ENCODE measurements at regions not wholly inside any gene's neighbourhood (a gene's known extent, or its start where the extent isn't known, plus 50 kb on each side); places are given as distances from the start of the nearest gene placed in this dataset.

DNA sequence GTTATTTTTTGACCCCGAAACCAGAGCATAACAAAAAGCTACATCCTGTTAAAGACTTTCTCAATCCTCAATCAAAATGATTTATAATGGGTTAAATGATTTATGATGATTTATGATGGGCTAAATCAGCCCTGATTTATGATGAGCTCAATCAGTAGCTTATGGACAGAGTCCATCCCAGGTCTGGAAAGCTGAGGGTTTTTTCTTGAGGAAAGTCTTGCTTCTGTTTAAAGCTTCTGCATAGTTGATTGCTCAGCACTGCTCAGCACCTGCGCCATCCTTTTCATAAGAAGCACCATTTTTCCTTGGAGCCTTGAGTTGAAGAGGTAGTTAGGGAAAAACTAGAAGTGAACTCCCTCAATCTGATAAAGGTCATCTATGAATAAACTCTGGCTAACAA, 356.8 kb downstream of the CYRIA start:
- dilution Hi-C loops (cut with HindIII; ENCODE audit: low sequenced_read_pairs, unreplicated experiment) (no loop called here), in situ Hi-C loops (cut with MboI; ENCODE audit: low sequenced_read_pairs) (no loop called here), intact Hi-C loops (cut with micrococcal nuclease) (no loop called here)
- Histone ChIP-seq H3K36me3 (ENCODE audit: control insufficient read depth, insufficient read depth, low read length) (no peaks in the 10 kb centered on the region), H3K79me1 (ENCODE audit: low read depth in 1 of 2, low read length in 2 of 2) (no peaks in the 10 kb centered on the region), H2BK20ac (ENCODE audit: low read depth, low read length) (no peak overlapping the region), H4K5ac (ENCODE audit: low read depth, low read length) (no peak overlapping the region), H2AFZ (replicated peaks; ENCODE audit: low read length, poor library complexity) (no peak overlapping the region), H3K4me2 (ENCODE audit: low read depth, low read length) (no peak overlapping the region), H3K4ac (ENCODE audit: low read depth, low read length) (no peak overlapping the region), H3K23ac (ENCODE audit: low read depth, low read length) (no peak overlapping the region), H3K9me3 (ENCODE audit: control insufficient read depth, insufficient read depth, low read length) (peaks cover 12% of the 10 kb centered on the region), H3K14ac (replicated peaks; ENCODE audit: low read depth, low read length) (no peak overlapping the region), H2BK120ac (ENCODE audit: low read depth, low read length) (no peak overlapping the region), H2BK5ac (ENCODE audit: low read depth, low read length, poor library complexity, severe bottlenecking) (no peak overlapping the region), H2AK5ac (ENCODE audit: low read depth, low read length) (no peak overlapping the region), H3K27ac (ENCODE audit: insufficient read depth, low read length) (no peak overlapping the region), H2BK15ac (ENCODE audit: low read depth, low read length) (no peak overlapping the region), H3K9ac (ENCODE audit: low read depth, low read length) (no peak overlapping the region), H3K4me3 (ENCODE audit: insufficient read depth, low read depth, low read length) (no peak overlapping the region), H4K20me1 (ENCODE audit: insufficient read depth, low read length) (no peaks in the 10 kb centered on the region), H2AK9ac (replicated peaks; ENCODE audit: low read depth, low read length, poor library complexity) (no peak overlapping the region), H4K91ac (ENCODE audit: insufficient read depth, low read depth, low read length) (no peak overlapping the region), H3K9me1 (ENCODE audit: insufficient read depth, low read length) (no peaks in the 10 kb centered on the region), H3K4me1 (ENCODE audit: control insufficient read depth, insufficient read depth, low read length) (no peaks in the 10 kb centered on the region), H3K56ac (ENCODE audit: extremely low read depth, insufficient read depth, low read length) (no peak overlapping the region), H3K27me3 (ENCODE audit: control insufficient read depth, insufficient read depth, low read length) (no peaks in the 10 kb centered on the region), H3K18ac (ENCODE audit: low read depth, low read length) (no peak overlapping the region), H4K8ac (ENCODE audit: low read depth in 2 of 2, low read length in 2 of 2) (no peak overlapping the region)
- BruUV-seq (replicated peaks): no TSS peak
- ChIA-PET CTCF (interaction anchor here (0.8 kb wide), 1 partner anchor 50 kb away, joined by 4 read pairs; no protein-coding TSS in a partner anchor), POLR2A (ENCODE audit: unreplicated experiment) (no interaction called here)
- DNase-seq (no peak), ATAC-seq (ENCODE audit: low read depth) (no peak)
- WGBS, 2 experiments (ENCODE audit: extremely low coverage in 2 of 2, insufficient read length in 1 of 2): no CpG with 5 or more reads among the region's 2 CpGs
- no peak for TF ChIP-seq ELK1 (IDR thresholded peaks at IDR 0.05; ENCODE audit: borderline replicate concordance, low read depth, low read length)
- TF ChIP-seq MAFK (IDR thresholded peaks at IDR 0.05; ENCODE audit: low read depth, low read length): no peak
- no peak for TF ChIP-seq CEBPB (IDR thresholded peaks at IDR 0.05; ENCODE audit: low read depth, low read length)
- no peak for TF ChIP-seq CHD1 (IDR thresholded peaks at IDR 0.05; ENCODE audit: low read depth, low read length)
- no peak for TF ChIP-seq SMC3 (IDR thresholded peaks at IDR 0.05; ENCODE audit: low read depth, low read length)
- TF ChIP-seq RFX5 (IDR thresholded peaks at IDR 0.05; ENCODE audit: low read depth, low read length): no peak
- TF ChIP-seq, protein P1, sequence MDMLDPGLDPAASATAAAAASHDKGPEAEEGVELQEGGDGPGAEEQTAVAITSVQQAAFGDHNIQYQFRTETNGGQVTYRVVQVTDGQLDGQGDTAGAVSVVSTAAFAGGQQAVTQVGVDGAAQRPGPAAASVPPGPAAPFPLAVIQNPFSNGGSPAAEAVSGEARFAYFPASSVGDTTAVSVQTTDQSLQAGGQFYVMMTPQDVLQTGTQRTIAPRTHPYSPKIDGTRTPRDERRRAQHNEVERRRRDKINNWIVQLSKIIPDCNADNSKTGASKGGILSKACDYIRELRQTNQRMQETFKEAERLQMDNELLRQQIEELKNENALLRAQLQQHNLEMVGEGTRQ (IDR thresholded peaks at IDR 0.05; ENCODE audit: low read depth, low read length): no peak
- no peak for TF ChIP-seq MXI1 (IDR thresholded peaks at IDR 0.05; ENCODE audit: borderline replicate concordance, low read depth, low read length)
- no peak for TF ChIP-seq NFE2L2 (IDR thresholded peaks at IDR 0.05; ENCODE audit: low read depth, low read length)
- TF ChIP-seq FOS (IDR thresholded peaks at IDR 0.05; ENCODE audit: low read depth, low read length): no peak
- TF ChIP-seq POLR2A (IDR thresholded peaks at IDR 0.05; ENCODE audit: low read depth, low read length): no peak
- TF ChIP-seq MAZ (IDR thresholded peaks at IDR 0.05; ENCODE audit: borderline replicate concordance, low read depth, low read length): no peak
- no peak for TF ChIP-seq BHLHE40 (IDR thresholded peaks at IDR 0.05; ENCODE audit: low read depth, low read length)
- TF ChIP-seq RCOR1 (IDR thresholded peaks at IDR 0.05; ENCODE audit: insufficient replicate concordance, low read length): no peak

Data from IMR-90 (cell line).